ENCODE measurements at regions not wholly inside any gene's neighbourhood (a gene's known extent, or its start where the extent isn't known, plus 50 kb on each side); places are given as distances from the start of the nearest gene placed in this dataset.

GRCh38 chr6:55977959-55978665 is 102.7 kb upstream of the BMP5 start:
- no peaks in the 10 kb centered on the region for H3K36me3 ChIP-seq (replicated peaks)

GRCh38 chr6:55974688-55975087 is 99.3 kb upstream of the BMP5 start:
- Histone ChIP-seq H3K36me3 (replicated peaks) (no peaks in the 10 kb centered on the region), H3K27me3 (ENCODE audit: low read depth) (no peaks in the 10 kb centered on the region; the same call in 1 of the 2 replicates), H3K9me3 (no peaks in the 10 kb centered on the region), H3K4me1 (no peaks in the 10 kb centered on the region), H3K4me3 (no peak overlapping the region)
- in situ Hi-C loops (cut with MboI; ENCODE audit: low sequenced_read_pairs), result no loop called here
- no peak for DNase-seq (ENCODE audit: low spot score in 2 of 2)

More at GRCh38 chr6:55977959-55978665, 102.7 kb upstream of the BMP5 start:
- no peak overlapping the region for H3K4me3 ChIP-seq
- H3K4me1 ChIP-seq, result no peaks in the 10 kb centered on the region
- H3K9me3 ChIP-seq, result no peaks in the 10 kb centered on the region
- no peak for DNase-seq (ENCODE audit: low spot score in 2 of 2)
- in situ Hi-C loops (cut with MboI; ENCODE audit: low sequenced_read_pairs), result no loop called here
- H3K27me3 ChIP-seq (ENCODE audit: low read depth), result no peaks in the 10 kb centered on the region

GRCh38 chr6:55972091-55972490 is 96.7 kb upstream of the BMP5 start:
- Histone ChIP-seq H3K4me1 (no peaks in the 10 kb centered on the region), H3K27me3 (ENCODE audit: low read depth) (peaks cover 3% of the 10 kb centered on the region; the same call in 1 of the 2 replicates), H3K4me3 (no peak overlapping the region), H3K36me3 (replicated peaks) (no peaks in the 10 kb centered on the region), H3K9me3 (no peaks in the 10 kb centered on the region)
- in situ Hi-C loops (cut with MboI; ENCODE audit: low sequenced_read_pairs), result no loop called here
- no peak for DNase-seq (ENCODE audit: low spot score in 2 of 2)

- no peaks in the 10 kb centered on the region for H3K4me1 ChIP-seq
- DNase-seq (ENCODE audit: low spot score in 2 of 2), result no peak
- H3K27me3 ChIP-seq (ENCODE audit: low read depth), result peaks cover 3% of the 10 kb centered on the region; the same call in 1 of the 2 replicates
- no peak overlapping the region for H3K4me3 ChIP-seq
- in situ Hi-C loops (cut with MboI; ENCODE audit: low sequenced_read_pairs), result no loop called here
- no peaks in the 10 kb centered on the region for H3K9me3 ChIP-seq
- H3K36me3 ChIP-seq (replicated peaks), result no peaks in the 10 kb centered on the region
Observed at GRCh38 chr6:55969526-55969925, 94.1 kb upstream of the BMP5 start.

DNA sequence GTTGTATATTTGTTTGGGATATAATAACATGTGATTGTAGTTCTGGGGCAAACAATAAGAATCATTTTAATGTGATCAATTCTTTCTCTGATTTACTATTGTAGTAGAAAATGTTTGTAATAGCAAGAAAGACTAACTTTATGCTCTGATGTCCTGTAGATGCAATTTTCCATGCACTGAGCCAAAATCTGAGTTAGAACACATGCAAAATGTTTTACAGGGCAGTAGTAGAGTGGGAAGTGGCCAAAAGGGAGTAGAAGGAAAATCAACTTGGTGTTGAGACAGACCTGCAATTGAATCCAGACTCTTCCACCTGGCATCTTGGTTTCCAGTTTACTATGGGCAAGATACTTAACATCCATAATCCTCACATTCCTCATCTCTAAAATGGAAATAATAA is 93.5 kb upstream of the BMP5 start:
- Histone ChIP-seq H3K36me3 (replicated peaks) (no peaks in the 10 kb centered on the region), H3K9me3 (no peaks in the 10 kb centered on the region), H3K27me3 (ENCODE audit: low read depth) (peaks cover 3% of the 10 kb centered on the region; the same call in 1 of the 2 replicates), H3K4me3 (no peak overlapping the region), H3K4me1 (no peaks in the 10 kb centered on the region)
- no peak for DNase-seq (ENCODE audit: low spot score in 2 of 2)
- in situ Hi-C loops (cut with MboI; ENCODE audit: low sequenced_read_pairs), result no loop called here

- Histone ChIP-seq H3K4me1 (no peaks in the 10 kb centered on the region), H3K27me3 (ENCODE audit: low read depth) (0 out of 2 replicates have a peak, but pooled peaks cover 2% of the 10 kb centered on the region), H3K9me3 (no peaks in the 10 kb centered on the region), H3K4me3 (no peak overlapping the region), H3K36me3 (replicated peaks) (no peaks in the 10 kb centered on the region)
- DNase-seq (ENCODE audit: low spot score in 2 of 2), result no peak
- in situ Hi-C loops (cut with MboI; ENCODE audit: low sequenced_read_pairs), result no loop called here
Observed at GRCh38 chr6:55964136-55964535, 88.7 kb upstream of the BMP5 start.

DNA sequence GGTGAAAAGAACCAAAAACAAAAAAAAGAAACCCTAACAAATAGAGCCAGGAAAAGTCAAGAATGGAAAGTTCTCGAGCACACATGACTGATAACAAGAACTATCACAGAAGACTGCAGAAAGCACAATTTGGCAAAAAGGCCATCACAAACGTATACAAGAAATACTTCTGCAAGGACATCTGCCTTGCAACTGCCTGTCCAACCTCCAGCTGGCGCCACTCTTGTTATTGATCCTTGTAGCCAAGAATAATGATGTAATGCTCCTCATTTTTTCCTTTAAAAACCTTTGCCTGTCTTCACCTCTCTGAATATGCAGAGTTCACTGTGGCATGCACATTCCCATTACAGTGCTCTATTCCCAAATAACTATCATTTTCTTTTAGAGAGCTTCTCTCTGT is 87.9 kb upstream of the BMP5 start:
- no peak overlapping the region for H3K4me3 ChIP-seq
- no peak for DNase-seq (ENCODE audit: low spot score in 2 of 2)
- in situ Hi-C loops (cut with MboI; ENCODE audit: low sequenced_read_pairs), result no loop called here
- H3K9me3 ChIP-seq, result no peaks in the 10 kb centered on the region
- no peaks in the 10 kb centered on the region for H3K27me3 ChIP-seq (ENCODE audit: low read depth)
- no peaks in the 10 kb centered on the region for H3K36me3 ChIP-seq (replicated peaks)
- no peaks in the 10 kb centered on the region for H3K4me1 ChIP-seq

- H3K9me3 ChIP-seq, result no peaks in the 10 kb centered on the region
- H3K27me3 ChIP-seq (ENCODE audit: low read depth), result no peaks in the 10 kb centered on the region
- no peaks in the 10 kb centered on the region for H3K4me1 ChIP-seq
- DNase-seq (ENCODE audit: low spot score in 2 of 2), result no peak
- no peak overlapping the region for H3K4me3 ChIP-seq
- H3K36me3 ChIP-seq (replicated peaks), result no peaks in the 10 kb centered on the region
- in situ Hi-C loops (cut with MboI; ENCODE audit: low sequenced_read_pairs), result no loop called here
Observed at GRCh38 chr6:55960344-55960743, 85.0 kb upstream of the BMP5 start.

- Histone ChIP-seq H3K4me1 (no peaks in the 10 kb centered on the region), H3K36me3 (replicated peaks) (no peaks in the 10 kb centered on the region), H3K27me3 (ENCODE audit: low read depth) (no peaks in the 10 kb centered on the region), H3K9me3 (no peaks in the 10 kb centered on the region), H3K4me3 (no peak overlapping the region)
- no peak for DNase-seq (ENCODE audit: low spot score in 2 of 2)
- in situ Hi-C loops (cut with MboI; ENCODE audit: low sequenced_read_pairs), result no loop called here
Observed at GRCh38 chr6:55958790-55959189, 83.4 kb upstream of the BMP5 start.

GRCh38 chr6:55957961-55958422 is 82.6 kb upstream of the BMP5 start:
- in situ Hi-C loops (cut with MboI; ENCODE audit: low sequenced_read_pairs), result no loop called here
- H3K4me3 ChIP-seq, result no peak overlapping the region
- no peaks in the 10 kb centered on the region for H3K27me3 ChIP-seq (ENCODE audit: low read depth)
- DNase-seq (ENCODE audit: low spot score in 2 of 2), result no peak
- H3K4me1 ChIP-seq, result no peaks in the 10 kb centered on the region
- H3K36me3 ChIP-seq (replicated peaks), result no peaks in the 10 kb centered on the region
- no peaks in the 10 kb centered on the region for H3K9me3 ChIP-seq

DNA sequence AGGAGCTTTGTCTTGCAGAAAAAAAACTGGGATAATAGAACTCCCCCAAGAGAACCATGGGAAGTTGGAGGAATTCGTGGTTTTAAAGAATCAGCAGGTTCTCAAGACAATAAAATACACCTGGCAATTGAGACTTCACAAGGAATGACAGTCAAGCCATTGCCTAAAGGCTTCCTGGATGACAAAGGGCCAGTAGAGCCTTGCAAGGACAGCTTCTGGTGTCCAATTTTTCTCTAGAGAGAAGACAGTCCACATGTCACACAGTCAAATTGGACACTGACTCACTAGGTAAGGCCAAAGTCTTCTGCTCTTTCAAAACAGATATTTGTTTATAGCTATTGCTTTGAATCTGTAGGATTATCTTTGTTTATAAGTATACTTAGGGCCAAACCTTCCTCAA is 80.3 kb upstream of the BMP5 start:
- no peaks in the 10 kb centered on the region for H3K27me3 ChIP-seq (ENCODE audit: low read depth)
- no peaks in the 10 kb centered on the region for H3K4me1 ChIP-seq
- DNase-seq (ENCODE audit: low spot score in 2 of 2), result no peak
- no peak overlapping the region for H3K4me3 ChIP-seq
- no peaks in the 10 kb centered on the region for H3K36me3 ChIP-seq (replicated peaks)
- no peaks in the 10 kb centered on the region for H3K9me3 ChIP-seq
- in situ Hi-C loops (cut with MboI; ENCODE audit: low sequenced_read_pairs), result no loop called here

DNA sequence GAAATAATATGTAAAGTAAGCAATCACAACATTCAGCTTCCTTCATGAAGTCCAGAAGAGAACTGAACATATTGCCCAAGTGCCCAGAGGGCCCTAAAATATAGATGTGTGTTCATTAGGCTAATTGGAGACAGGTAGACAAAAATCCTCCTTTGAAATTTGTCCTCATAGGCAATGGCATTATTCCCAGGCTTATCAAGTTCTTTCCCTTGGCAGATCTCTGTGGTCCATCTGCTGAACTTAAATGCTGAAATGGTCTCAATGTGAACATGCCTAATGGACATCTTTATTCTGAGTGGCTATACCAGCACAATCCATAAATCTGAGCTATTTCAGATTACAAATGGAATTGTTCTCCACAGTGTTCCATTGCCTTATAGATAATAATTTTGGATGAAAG is 79.0 kb upstream of the BMP5 start:
- no peaks in the 10 kb centered on the region for H3K36me3 ChIP-seq (replicated peaks)
- H3K4me3 ChIP-seq, result no peak overlapping the region
- H3K27me3 ChIP-seq (ENCODE audit: low read depth), result no peaks in the 10 kb centered on the region
- in situ Hi-C loops (cut with MboI; ENCODE audit: low sequenced_read_pairs), result no loop called here
- DNase-seq (ENCODE audit: low spot score in 2 of 2), result no peak
- no peaks in the 10 kb centered on the region for H3K9me3 ChIP-seq
- no peaks in the 10 kb centered on the region for H3K4me1 ChIP-seq

- H3K9me3 ChIP-seq, result no peaks in the 10 kb centered on the region
- no peak overlapping the region for H3K4me3 ChIP-seq
- in situ Hi-C loops (cut with MboI; ENCODE audit: low sequenced_read_pairs), result no loop called here
- DNase-seq (ENCODE audit: low spot score in 2 of 2), result peak in 1 of 2 experiments; percentile 6
- H3K4me1 ChIP-seq, result no peaks in the 10 kb centered on the region
- peaks cover 2% of the 10 kb centered on the region for H3K27me3 ChIP-seq (ENCODE audit: low read depth)
- no peaks in the 10 kb centered on the region for H3K36me3 ChIP-seq (replicated peaks)
Observed at GRCh38 chr6:55953335-55953734, 77.9 kb upstream of the BMP5 start.

DNA sequence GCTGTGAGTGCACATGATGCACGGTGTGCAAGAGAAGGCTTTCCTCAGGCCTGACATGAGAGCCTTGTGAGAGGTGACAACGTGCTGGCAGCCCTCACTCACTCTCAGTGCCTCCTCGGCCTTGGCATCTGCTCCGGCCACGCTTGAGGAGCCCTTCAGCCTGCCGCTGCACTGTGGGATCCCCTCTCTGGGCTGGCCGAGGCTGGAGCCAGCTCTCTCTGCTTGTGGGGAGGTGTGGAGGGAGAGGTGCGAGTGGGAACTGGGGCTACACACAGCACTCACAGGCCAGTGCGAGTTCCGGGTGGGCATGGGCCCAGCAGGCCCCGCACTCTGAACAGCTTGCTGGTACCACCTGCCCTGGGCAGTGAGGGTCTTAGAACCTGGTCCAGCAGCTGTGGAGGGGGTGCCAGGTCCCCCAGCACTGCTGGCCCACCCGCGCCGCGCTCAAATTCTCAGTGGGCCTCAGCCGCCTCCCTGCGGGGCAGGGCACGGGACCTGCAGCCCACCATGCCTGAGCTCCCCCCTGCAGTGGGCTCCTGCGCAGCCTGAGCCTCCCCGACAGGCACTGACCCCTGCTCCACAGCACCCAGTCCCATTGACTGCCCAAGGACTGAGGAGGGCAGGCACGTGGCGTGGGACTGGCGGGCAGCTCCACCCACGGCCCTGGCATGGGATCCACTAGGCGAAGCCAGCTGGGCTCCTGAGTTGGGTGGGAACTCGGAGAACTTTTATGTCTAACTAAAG is 74.9 kb upstream of the BMP5 start:
- no peaks in the 10 kb centered on the region for H3K36me3 ChIP-seq (replicated peaks)
- H3K4me3 ChIP-seq, result no peak overlapping the region
- in situ Hi-C loops (cut with MboI; ENCODE audit: low sequenced_read_pairs), result no loop called here
- no peaks in the 10 kb centered on the region for H3K9me3 ChIP-seq
- peaks cover 6% of the 10 kb centered on the region for H3K27me3 ChIP-seq (ENCODE audit: low read depth)
- DNase-seq (ENCODE audit: low spot score in 2 of 2), result no peak
- no peaks in the 10 kb centered on the region for H3K4me1 ChIP-seq

All from HAP-1 (cell line).